GM21737 (cell line): ENCODE measurements at regions not wholly inside any gene's neighbourhood (a gene's known extent, or its start where the extent isn't known, plus 50 kb on each side); places are given as distances from the start of the nearest gene placed in this dataset.

Experiments used
- ATAC-seq: cut with Tn5 transposase; IDR thresholded peaks from one replicate; pipeline ENCODE4 v1.9.1; 2021; ENCODE audit warnings: mild to moderate bottlenecking, moderate library complexity; ENCODE audit not compliant: unreplicated experiment

GRCh38 chr4:20575486-20575885 is 124.8 kb upstream of the PACRGL start:
- no peak for ATAC-seq

GRCh38 chr4:20576861-20577260 is 123.4 kb upstream of the PACRGL start:
- no peak for ATAC-seq

GRCh38 chr4:20577702-20578101 is 122.6 kb upstream of the PACRGL start:
- ATAC-seq = no peak

- no peak for ATAC-seq
Observed at GRCh38 chr4:20580907-20581306, 119.4 kb upstream of the PACRGL start.

- ATAC-seq = no peak
Observed at GRCh38 chr4:20589436-20589835, 110.8 kb upstream of the PACRGL start.

GRCh38 chr4:20590849-20591248 is 109.4 kb upstream of the PACRGL start:
- no peak for ATAC-seq

GRCh38 chr4:20591571-20591970 is 108.7 kb upstream of the PACRGL start:
- no peak for ATAC-seq

- ATAC-seq = no peak
Observed at GRCh38 chr4:20592013-20592412, 108.2 kb upstream of the PACRGL start.

GRCh38 chr4:20592663-20593062 is 107.6 kb upstream of the PACRGL start:
- no peak for ATAC-seq

- no peak for ATAC-seq
Observed at GRCh38 chr4:20598626-20599025, 101.6 kb upstream of the PACRGL start.

- no peak for ATAC-seq
Observed at GRCh38 chr4:20603671-20604313, 96.5 kb upstream of the PACRGL start.

GRCh38 chr4:20612313-20612712 is 87.9 kb upstream of the PACRGL start:
- ATAC-seq = no peak

- ATAC-seq = no peak
Observed at GRCh38 chr4:20614816-20615215, 85.4 kb upstream of the PACRGL start.

- ATAC-seq = no peak
Observed at GRCh38 chr4:20615486-20616260, 84.6 kb upstream of the PACRGL start.

GRCh38 chr4:20616313-20616712 is 83.9 kb upstream of the PACRGL start:
- ATAC-seq = no peak

- ATAC-seq = no peak
Observed at GRCh38 chr4:20616848-20617247, 83.4 kb upstream of the PACRGL start.

GRCh38 chr4:20617678-20618396 is 82.4 kb upstream of the PACRGL start:
- no peak for ATAC-seq

- ATAC-seq = no peak
Observed at GRCh38 chr4:20618731-20619130, 81.5 kb upstream of the PACRGL start.

GRCh38 chr4:20621476-20621875 is 78.8 kb upstream of the PACRGL start:
- ATAC-seq = no peak

GRCh38 chr4:20622701-20623100 is 77.6 kb upstream of the PACRGL start:
- no peak for ATAC-seq

- no peak for ATAC-seq
Observed at GRCh38 chr4:20623939-20624338, 76.3 kb upstream of the PACRGL start.

GRCh38 chr4:20624793-20625374 is 75.4 kb upstream of the PACRGL start:
- ATAC-seq = no peak
